ENCODE measurements at regions not wholly inside any gene's neighbourhood (a gene's known extent, or its start where the extent isn't known, plus 50 kb on each side); places are given as distances from the start of the nearest gene placed in this dataset.

GRCh38 chr11:70619591-70619990 is 221.3 kb downstream of the CTTN start:
- H3K36me3 Mint-ChIP-seq (ENCODE audit: low read depth), result no peaks in the 10 kb centered on the region
- no peak for DNase-seq
- H3K4me1 Mint-ChIP-seq, result no peaks in the 10 kb centered on the region
- CTCF ChIA-PET, result no interaction called here
- no peaks in the 10 kb centered on the region for H3K9me3 Mint-ChIP-seq (ENCODE audit: low read depth)
- H3K27ac Mint-ChIP-seq, result no peak overlapping the region
- POLR2A ChIA-PET, result no interaction called here
- ATAC-seq, result no peak
- H3K27me3 Mint-ChIP-seq, result no peaks in the 10 kb centered on the region
- H3K4me3 Mint-ChIP-seq, result no peak overlapping the region
- intact Hi-C loops (cut with DNase I, micrococcal nuclease), result no loop called here

- no peaks in the 10 kb centered on the region for H3K4me1 Mint-ChIP-seq
- no peak overlapping the region for H3K4me3 Mint-ChIP-seq
- ChIA-PET CTCF (no interaction called here), POLR2A (no interaction called here)
- DNase-seq (no peak), ATAC-seq (no peak)
- H3K36me3 Mint-ChIP-seq (ENCODE audit: low read depth), result no peaks in the 10 kb centered on the region
- no peak overlapping the region for H3K27ac Mint-ChIP-seq
- no peaks in the 10 kb centered on the region for H3K27me3 Mint-ChIP-seq
- intact Hi-C loops (cut with DNase I, micrococcal nuclease), result no loop called here
- H3K9me3 Mint-ChIP-seq (ENCODE audit: low read depth), result no peaks in the 10 kb centered on the region
These were observed 222.3 kb downstream of the CTTN start for GRCh38 chr11:70620510-70621184.

- DNase-seq (no peak), ATAC-seq (no peak)
- H3K9me3 Mint-ChIP-seq (ENCODE audit: low read depth), result no peaks in the 10 kb centered on the region
- H3K36me3 Mint-ChIP-seq (ENCODE audit: low read depth), result no peaks in the 10 kb centered on the region
- intact Hi-C loops (cut with DNase I, micrococcal nuclease), result no loop called here
- H3K27me3 Mint-ChIP-seq, result no peaks in the 10 kb centered on the region
- H3K27ac Mint-ChIP-seq, result no peak overlapping the region
- no peak overlapping the region for H3K4me3 Mint-ChIP-seq
- ChIA-PET CTCF (no interaction called here), POLR2A (no interaction called here)
- no peaks in the 10 kb centered on the region for H3K4me1 Mint-ChIP-seq
These were observed 222.9 kb downstream of the CTTN start for GRCh38 chr11:70621241-70621640.

- Mint-ChIP-seq H3K4me1 (no peaks in the 10 kb centered on the region), H3K4me3 (no peak overlapping the region), H3K27ac (no peak overlapping the region), H3K9me3 (ENCODE audit: low read depth) (no peaks in the 10 kb centered on the region), H3K36me3 (ENCODE audit: low read depth) (no peaks in the 10 kb centered on the region), H3K27me3 (no peaks in the 10 kb centered on the region)
- ChIA-PET CTCF (interaction anchor here (0.5 to 0.8 kb wide), 2 partner anchors 50 to 103 kb away, joined by 3 read pairs; no protein-coding TSS in a partner anchor), POLR2A (no interaction called here)
- no peak for ATAC-seq
- intact Hi-C loops (cut with DNase I, micrococcal nuclease), result no loop called here
- no peak for DNase-seq
These were observed 223.8 kb downstream of the CTTN start for GRCh38 chr11:70622091-70622490.

GRCh38 chr11:70623906-70624597 is 225.7 kb downstream of the CTTN start:
- CTCF ChIA-PET, result no interaction called here
- Mint-ChIP-seq H3K4me1 (no peaks in the 10 kb centered on the region), H3K27ac (no peak overlapping the region), H3K27me3 (peaks cover 2% of the 10 kb centered on the region), H3K9me3 (ENCODE audit: low read depth) (no peaks in the 10 kb centered on the region), H3K4me3 (no peak overlapping the region), H3K36me3 (ENCODE audit: low read depth) (no peaks in the 10 kb centered on the region)
- ATAC-seq (no peak), DNase-seq (no peak)
- POLR2A ChIA-PET, result no interaction called here
- intact Hi-C loops (cut with DNase I, micrococcal nuclease), result no loop called here

GRCh38 chr11:70624598-70624993 is 226.3 kb downstream of the CTTN start:
- DNase-seq, result no peak
- no peak for ATAC-seq
- CTCF ChIA-PET, result no interaction called here
- Mint-ChIP-seq H3K9me3 (ENCODE audit: low read depth) (no peaks in the 10 kb centered on the region), H3K27ac (no peak overlapping the region), H3K4me3 (no peak overlapping the region), H3K27me3 (peaks cover 2% of the 10 kb centered on the region), H3K36me3 (ENCODE audit: low read depth) (no peaks in the 10 kb centered on the region), H3K4me1 (no peaks in the 10 kb centered on the region)
- intact Hi-C loops (cut with DNase I, micrococcal nuclease), result no loop called here
- POLR2A ChIA-PET, result no interaction called here

- no peak overlapping the region for H3K4me3 Mint-ChIP-seq
- H3K36me3 Mint-ChIP-seq (ENCODE audit: low read depth), result no peaks in the 10 kb centered on the region
- no peak overlapping the region for H3K27ac Mint-ChIP-seq
- no peaks in the 10 kb centered on the region for H3K9me3 Mint-ChIP-seq (ENCODE audit: low read depth)
- H3K4me1 Mint-ChIP-seq, result no peaks in the 10 kb centered on the region
- POLR2A ChIA-PET, result no interaction called here
- DNase-seq (no peak), ATAC-seq (no peak)
- CTCF ChIA-PET, result no interaction called here
- intact Hi-C loops (cut with DNase I, micrococcal nuclease), result no loop called here
- H3K27me3 Mint-ChIP-seq, result peaks cover 2% of the 10 kb centered on the region
These were observed 226.7 kb downstream of the CTTN start for GRCh38 chr11:70625051-70625450.

GRCh38 chr11:70625582-70626518 is 227.5 kb downstream of the CTTN start:
- intact Hi-C loops (cut with DNase I, micrococcal nuclease), result no loop called here
- no peak overlapping the region for H3K4me3 Mint-ChIP-seq
- ChIA-PET CTCF (no interaction called here), POLR2A (no interaction called here)
- H3K27ac Mint-ChIP-seq, result no peak overlapping the region
- ATAC-seq (no peak), DNase-seq (no peak)
- no peaks in the 10 kb centered on the region for H3K4me1 Mint-ChIP-seq
- peaks cover 2% of the 10 kb centered on the region for H3K27me3 Mint-ChIP-seq
- H3K9me3 Mint-ChIP-seq (ENCODE audit: low read depth), result no peaks in the 10 kb centered on the region
- no peaks in the 10 kb centered on the region for H3K36me3 Mint-ChIP-seq (ENCODE audit: low read depth)

- Mint-ChIP-seq H3K9me3 (ENCODE audit: low read depth) (no peaks in the 10 kb centered on the region), H3K36me3 (ENCODE audit: low read depth) (no peaks in the 10 kb centered on the region), H3K27me3 (peaks cover 2% of the 10 kb centered on the region), H3K27ac (no peak overlapping the region), H3K4me1 (no peaks in the 10 kb centered on the region), H3K4me3 (no peak overlapping the region)
- ChIA-PET CTCF (no interaction called here), POLR2A (interaction anchor here (0.6 kb wide), 1 partner anchor 499 kb away, joined by 4 read pairs; no protein-coding TSS in a partner anchor)
- ATAC-seq (no peak), DNase-seq (no peak)
- intact Hi-C loops (cut with DNase I, micrococcal nuclease), result no loop called here
These were observed 228.9 kb downstream of the CTTN start for GRCh38 chr11:70627219-70627618.

GRCh38 chr11:70628176-70628854 is 230.0 kb downstream of the CTTN start:
- H3K4me3 Mint-ChIP-seq, result no peak overlapping the region
- DNase-seq (no peak), ATAC-seq (no peak)
- no peak overlapping the region for H3K27ac Mint-ChIP-seq
- H3K4me1 Mint-ChIP-seq, result no peaks in the 10 kb centered on the region
- ChIA-PET CTCF (no interaction called here), POLR2A (no interaction called here)
- no peaks in the 10 kb centered on the region for H3K36me3 Mint-ChIP-seq (ENCODE audit: low read depth)
- H3K27me3 Mint-ChIP-seq, result peaks cover 2% of the 10 kb centered on the region
- H3K9me3 Mint-ChIP-seq (ENCODE audit: low read depth), result no peaks in the 10 kb centered on the region
- intact Hi-C loops (cut with DNase I, micrococcal nuclease), result no loop called here

GRCh38 chr11:70628855-70629844 is 230.8 kb downstream of the CTTN start:
- Mint-ChIP-seq H3K4me3 (no peak overlapping the region), H3K4me1 (no peaks in the 10 kb centered on the region), H3K27ac (no peak overlapping the region), H3K9me3 (ENCODE audit: low read depth) (no peaks in the 10 kb centered on the region), H3K36me3 (ENCODE audit: low read depth) (no peaks in the 10 kb centered on the region), H3K27me3 (peaks cover 2% of the 10 kb centered on the region)
- POLR2A ChIA-PET, result no interaction called here
- CTCF ChIA-PET, result no interaction called here
- DNase-seq, result no peak
- intact Hi-C loops (cut with DNase I, micrococcal nuclease), result no loop called here
- ATAC-seq, result no peak

All from activated CD4-positive, alpha-beta T cell treated with anti-CD3 and anti-CD28 coated beads for 36 hours (primary cell).